ENCODE measurements at regions not wholly inside any gene's neighbourhood (a gene's known extent, or its start where the extent isn't known, plus 50 kb on each side); places are given as distances from the start of the nearest gene placed in this dataset.
"Not testable (repeated sequence)": the region's sequence is repeated elsewhere in the genome, so short reads cannot be mapped to it uniquely, and the experiment has no call there.

- Mint-ChIP-seq H3K4me3 (no peak overlapping the region), H3K9me3 (ENCODE audit: low read depth) (no peaks in the 10 kb centered on the region), H3K4me1 (ENCODE audit: low read depth) (peaks cover 3% of the 10 kb centered on the region), H3K27me3 (no peaks in the 10 kb centered on the region), H3K27ac (no peak overlapping the region), H3K36me3 (no peaks in the 10 kb centered on the region)
These were observed 527.1 kb downstream of the UQCRFS1 start for GRCh38 chr19:28685802-28686201.

GRCh38 chr19:28685077-28685476 lies 527.9 kb downstream of the UQCRFS1 start:
- not testable (repeated sequence) for H3K27me3 Mint-ChIP-seq; H3K4me3 Mint-ChIP-seq; H3K36me3 Mint-ChIP-seq; H3K9me3 Mint-ChIP-seq (ENCODE audit: low read depth); H3K4me1 Mint-ChIP-seq (ENCODE audit: low read depth); H3K27ac Mint-ChIP-seq

GRCh38 chr19:28680111-28680510 lies 532.8 kb downstream of the UQCRFS1 start:
- Mint-ChIP-seq H3K27ac (no peak overlapping the region), H3K27me3 (no peaks in the 10 kb centered on the region), H3K9me3 (ENCODE audit: low read depth) (peaks cover 4% of the 10 kb centered on the region), H3K36me3 (no peaks in the 10 kb centered on the region), H3K4me3 (no peak overlapping the region), H3K4me1 (ENCODE audit: low read depth) (no peaks in the 10 kb centered on the region)

GRCh38 chr19:28670836-28671235 lies 542.1 kb downstream of the UQCRFS1 start:
- Mint-ChIP-seq H3K4me1 (ENCODE audit: low read depth) (no peaks in the 10 kb centered on the region), H3K9me3 (ENCODE audit: low read depth) (peaks cover 33% of the 10 kb centered on the region), H3K36me3 (no peaks in the 10 kb centered on the region), H3K4me3 (no peak overlapping the region), H3K27ac (no peak overlapping the region), H3K27me3 (peaks cover 5% of the 10 kb centered on the region)

- Mint-ChIP-seq H3K27ac (no peak overlapping the region), H3K4me3 (no peak overlapping the region), H3K4me1 (ENCODE audit: low read depth) (no peaks in the 10 kb centered on the region), H3K27me3 (peaks cover 7% of the 10 kb centered on the region), H3K9me3 (ENCODE audit: low read depth) (peaks cover 35% of the 10 kb centered on the region), H3K36me3 (no peaks in the 10 kb centered on the region)
These were observed 543.1 kb downstream of the UQCRFS1 start for GRCh38 chr19:28669804-28670203.

- Mint-ChIP-seq H3K9me3 (ENCODE audit: low read depth) (peaks cover 35% of the 10 kb centered on the region), H3K4me3 (no peak overlapping the region), H3K36me3 (no peaks in the 10 kb centered on the region), H3K4me1 (ENCODE audit: low read depth) (no peaks in the 10 kb centered on the region), H3K27me3 (peaks cover 7% of the 10 kb centered on the region), H3K27ac (no peak overlapping the region)
These were observed 545.5 kb downstream of the UQCRFS1 start for GRCh38 chr19:28667348-28667977.

- H3K4me3 Mint-ChIP-seq = no peak overlapping the region
- H3K36me3 Mint-ChIP-seq = no peaks in the 10 kb centered on the region
- H3K9me3 Mint-ChIP-seq (ENCODE audit: low read depth) = peaks cover 37% of the 10 kb centered on the region
- no peak overlapping the region for H3K27ac Mint-ChIP-seq
- no peaks in the 10 kb centered on the region for H3K4me1 Mint-ChIP-seq (ENCODE audit: low read depth)
- peaks cover 7% of the 10 kb centered on the region for H3K27me3 Mint-ChIP-seq
These were observed 547.2 kb downstream of the UQCRFS1 start for GRCh38 chr19:28665748-28666147.

GRCh38 chr19:28656644-28657043 lies 556.3 kb downstream of the UQCRFS1 start:
- H3K27me3 Mint-ChIP-seq = peaks cover 2% of the 10 kb centered on the region
- no peak overlapping the region for H3K27ac Mint-ChIP-seq
- H3K9me3 Mint-ChIP-seq (ENCODE audit: low read depth) = peaks cover 8% of the 10 kb centered on the region
- peaks cover 3% of the 10 kb centered on the region for H3K4me1 Mint-ChIP-seq (ENCODE audit: low read depth)
- H3K4me3 Mint-ChIP-seq = no peak overlapping the region
- H3K36me3 Mint-ChIP-seq = peaks cover 2% of the 10 kb centered on the region

- Mint-ChIP-seq H3K36me3 (peaks cover 2% of the 10 kb centered on the region), H3K9me3 (ENCODE audit: low read depth) (peaks cover 8% of the 10 kb centered on the region), H3K27ac (no peak overlapping the region), H3K4me3 (no peak overlapping the region), H3K4me1 (ENCODE audit: low read depth) (peaks cover 3% of the 10 kb centered on the region), H3K27me3 (peaks cover 4% of the 10 kb centered on the region)
These were observed 557.9 kb downstream of the UQCRFS1 start for GRCh38 chr19:28655054-28655453.

- Mint-ChIP-seq H3K4me1 (ENCODE audit: low read depth) (peaks cover 3% of the 10 kb centered on the region), H3K9me3 (ENCODE audit: low read depth) (no peaks in the 10 kb centered on the region), H3K27me3 (peaks cover 4% of the 10 kb centered on the region), H3K4me3 (no peak overlapping the region), H3K36me3 (no peaks in the 10 kb centered on the region), H3K27ac (no peak overlapping the region)
These were observed 560.2 kb downstream of the UQCRFS1 start for GRCh38 chr19:28652765-28653164.

GRCh38 chr19:28646629-28647028 lies 566.3 kb downstream of the UQCRFS1 start:
- Mint-ChIP-seq H3K27ac (no peak overlapping the region), H3K27me3 (peaks cover 2% of the 10 kb centered on the region), H3K36me3 (no peaks in the 10 kb centered on the region)

GRCh38 chr19:28644169-28644775 lies 568.7 kb downstream of the UQCRFS1 start:
- H3K27ac Mint-ChIP-seq = no peak overlapping the region
- no peaks in the 10 kb centered on the region for H3K36me3 Mint-ChIP-seq
- H3K4me1 Mint-ChIP-seq (ENCODE audit: low read depth) = no peaks in the 10 kb centered on the region
- no peak overlapping the region for H3K4me3 Mint-ChIP-seq
- no peaks in the 10 kb centered on the region for H3K9me3 Mint-ChIP-seq (ENCODE audit: low read depth)
- no peaks in the 10 kb centered on the region for H3K27me3 Mint-ChIP-seq

More at GRCh38 chr19:28646629-28647028, 566.3 kb downstream of the UQCRFS1 start:
- Mint-ChIP-seq H3K4me1 (ENCODE audit: low read depth) (no peaks in the 10 kb centered on the region), H3K4me3 (no peak overlapping the region), H3K9me3 (ENCODE audit: low read depth) (no peaks in the 10 kb centered on the region)

- H3K4me3 Mint-ChIP-seq = no peak overlapping the region
- H3K4me1 Mint-ChIP-seq (ENCODE audit: low read depth) = no peaks in the 10 kb centered on the region
- H3K27ac Mint-ChIP-seq = no peak overlapping the region
- H3K9me3 Mint-ChIP-seq (ENCODE audit: low read depth) = no peaks in the 10 kb centered on the region
- H3K36me3 Mint-ChIP-seq = no peaks in the 10 kb centered on the region
- no peaks in the 10 kb centered on the region for H3K27me3 Mint-ChIP-seq
These were observed 569.9 kb downstream of the UQCRFS1 start for GRCh38 chr19:28642787-28643683.

GRCh38 chr19:28641395-28641794 lies 571.6 kb downstream of the UQCRFS1 start:
- Mint-ChIP-seq H3K27ac (no peak overlapping the region), H3K4me1 (ENCODE audit: low read depth) (no peaks in the 10 kb centered on the region), H3K27me3 (no peaks in the 10 kb centered on the region), H3K36me3 (no peaks in the 10 kb centered on the region), H3K4me3 (no peak overlapping the region), H3K9me3 (ENCODE audit: low read depth) (no peaks in the 10 kb centered on the region)

GRCh38 chr19:28640506-28640905 lies 572.4 kb downstream of the UQCRFS1 start:
- no peaks in the 10 kb centered on the region for H3K9me3 Mint-ChIP-seq (ENCODE audit: low read depth)
- H3K27ac Mint-ChIP-seq = no peak overlapping the region
- H3K4me1 Mint-ChIP-seq (ENCODE audit: low read depth) = no peaks in the 10 kb centered on the region
- no peaks in the 10 kb centered on the region for H3K36me3 Mint-ChIP-seq
- H3K27me3 Mint-ChIP-seq = no peaks in the 10 kb centered on the region
- no peak overlapping the region for H3K4me3 Mint-ChIP-seq

Measured in activated naive CD8-positive, alpha-beta T cell (primary cell).